ENCODE measurements at regions not wholly inside any gene's neighbourhood (a gene's known extent, or its start where the extent isn't known, plus 50 kb on each side); places are given as distances from the start of the nearest gene placed in this dataset.

GRCh38 chr3:159650726-159651125 lies 337.9 kb upstream of the IL12A start:
- Mint-ChIP-seq H3K36me3 (ENCODE audit: low read depth) (no peaks in the 10 kb centered on the region), H3K4me1 (peaks cover 2% of the 10 kb centered on the region; the same call in 1 of the 3 replicates), H3K4me3 (no peak overlapping the region), H3K27me3 (ENCODE audit: insufficient read depth, low read depth, poor library complexity) (peaks cover 3% of the 10 kb centered on the region), H3K9me3 (no peaks in the 10 kb centered on the region), H3K27ac (no peak overlapping the region)
- Histone ChIP-seq H3K4me2 (no peak overlapping the region), H3K36me3 (ENCODE audit: insufficient read depth) (no peaks in the 10 kb centered on the region), H3K27me3 (ENCODE audit: insufficient read depth) (no peaks in the 10 kb centered on the region), H4K20me1 (replicated peaks; ENCODE audit: insufficient read depth) (no peaks in the 10 kb centered on the region), H3K79me2 (replicated peaks; ENCODE audit: insufficient read depth) (no peaks in the 10 kb centered on the region), H3K4me3 (no peak overlapping the region), H3F3A (replicated peaks; ENCODE audit: low read depth) (no peaks in the 10 kb centered on the region), H3K4me1 (ENCODE audit: insufficient read depth) (no peaks in the 10 kb centered on the region), H2AFZ (no peak overlapping the region), H3K27ac (ENCODE audit: low read depth) (no peak overlapping the region), H3K9me2 (ENCODE audit: insufficient read depth) (no peaks in the 10 kb centered on the region)
- ATAC-seq (no peak), DNase-seq (ENCODE audit: low spot score) (no peak)
- TF ChIP-seq, protein P1, sequence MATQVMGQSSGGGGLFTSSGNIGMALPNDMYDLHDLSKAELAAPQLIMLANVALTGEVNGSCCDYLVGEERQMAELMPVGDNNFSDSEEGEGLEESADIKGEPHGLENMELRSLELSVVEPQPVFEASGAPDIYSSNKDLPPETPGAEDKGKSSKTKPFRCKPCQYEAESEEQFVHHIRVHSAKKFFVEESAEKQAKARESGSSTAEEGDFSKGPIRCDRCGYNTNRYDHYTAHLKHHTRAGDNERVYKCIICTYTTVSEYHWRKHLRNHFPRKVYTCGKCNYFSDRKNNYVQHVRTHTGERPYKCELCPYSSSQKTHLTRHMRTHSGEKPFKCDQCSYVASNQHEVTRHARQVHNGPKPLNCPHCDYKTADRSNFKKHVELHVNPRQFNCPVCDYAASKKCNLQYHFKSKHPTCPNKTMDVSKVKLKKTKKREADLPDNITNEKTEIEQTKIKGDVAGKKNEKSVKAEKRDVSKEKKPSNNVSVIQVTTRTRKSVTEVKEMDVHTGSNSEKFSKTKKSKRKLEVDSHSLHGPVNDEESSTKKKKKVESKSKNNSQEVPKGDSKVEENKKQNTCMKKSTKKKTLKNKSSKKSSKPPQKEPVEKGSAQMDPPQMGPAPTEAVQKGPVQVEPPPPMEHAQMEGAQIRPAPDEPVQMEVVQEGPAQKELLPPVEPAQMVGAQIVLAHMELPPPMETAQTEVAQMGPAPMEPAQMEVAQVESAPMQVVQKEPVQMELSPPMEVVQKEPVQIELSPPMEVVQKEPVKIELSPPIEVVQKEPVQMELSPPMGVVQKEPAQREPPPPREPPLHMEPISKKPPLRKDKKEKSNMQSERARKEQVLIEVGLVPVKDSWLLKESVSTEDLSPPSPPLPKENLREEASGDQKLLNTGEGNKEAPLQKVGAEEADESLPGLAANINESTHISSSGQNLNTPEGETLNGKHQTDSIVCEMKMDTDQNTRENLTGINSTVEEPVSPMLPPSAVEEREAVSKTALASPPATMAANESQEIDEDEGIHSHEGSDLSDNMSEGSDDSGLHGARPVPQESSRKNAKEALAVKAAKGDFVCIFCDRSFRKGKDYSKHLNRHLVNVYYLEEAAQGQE (IDR thresholded peaks at IDR 0.05; ENCODE audit: unreplicated experiment): no peak
- TF ChIP-seq ZNF114 (CRISPR knock-in tag; IDR thresholded peaks at IDR 0.05) (no peak), ZNF331 (CRISPR knock-in tag; IDR thresholded peaks at IDR 0.05; ENCODE audit: low read depth) (no peak)
- TF ChIP-seq, protein P2, sequence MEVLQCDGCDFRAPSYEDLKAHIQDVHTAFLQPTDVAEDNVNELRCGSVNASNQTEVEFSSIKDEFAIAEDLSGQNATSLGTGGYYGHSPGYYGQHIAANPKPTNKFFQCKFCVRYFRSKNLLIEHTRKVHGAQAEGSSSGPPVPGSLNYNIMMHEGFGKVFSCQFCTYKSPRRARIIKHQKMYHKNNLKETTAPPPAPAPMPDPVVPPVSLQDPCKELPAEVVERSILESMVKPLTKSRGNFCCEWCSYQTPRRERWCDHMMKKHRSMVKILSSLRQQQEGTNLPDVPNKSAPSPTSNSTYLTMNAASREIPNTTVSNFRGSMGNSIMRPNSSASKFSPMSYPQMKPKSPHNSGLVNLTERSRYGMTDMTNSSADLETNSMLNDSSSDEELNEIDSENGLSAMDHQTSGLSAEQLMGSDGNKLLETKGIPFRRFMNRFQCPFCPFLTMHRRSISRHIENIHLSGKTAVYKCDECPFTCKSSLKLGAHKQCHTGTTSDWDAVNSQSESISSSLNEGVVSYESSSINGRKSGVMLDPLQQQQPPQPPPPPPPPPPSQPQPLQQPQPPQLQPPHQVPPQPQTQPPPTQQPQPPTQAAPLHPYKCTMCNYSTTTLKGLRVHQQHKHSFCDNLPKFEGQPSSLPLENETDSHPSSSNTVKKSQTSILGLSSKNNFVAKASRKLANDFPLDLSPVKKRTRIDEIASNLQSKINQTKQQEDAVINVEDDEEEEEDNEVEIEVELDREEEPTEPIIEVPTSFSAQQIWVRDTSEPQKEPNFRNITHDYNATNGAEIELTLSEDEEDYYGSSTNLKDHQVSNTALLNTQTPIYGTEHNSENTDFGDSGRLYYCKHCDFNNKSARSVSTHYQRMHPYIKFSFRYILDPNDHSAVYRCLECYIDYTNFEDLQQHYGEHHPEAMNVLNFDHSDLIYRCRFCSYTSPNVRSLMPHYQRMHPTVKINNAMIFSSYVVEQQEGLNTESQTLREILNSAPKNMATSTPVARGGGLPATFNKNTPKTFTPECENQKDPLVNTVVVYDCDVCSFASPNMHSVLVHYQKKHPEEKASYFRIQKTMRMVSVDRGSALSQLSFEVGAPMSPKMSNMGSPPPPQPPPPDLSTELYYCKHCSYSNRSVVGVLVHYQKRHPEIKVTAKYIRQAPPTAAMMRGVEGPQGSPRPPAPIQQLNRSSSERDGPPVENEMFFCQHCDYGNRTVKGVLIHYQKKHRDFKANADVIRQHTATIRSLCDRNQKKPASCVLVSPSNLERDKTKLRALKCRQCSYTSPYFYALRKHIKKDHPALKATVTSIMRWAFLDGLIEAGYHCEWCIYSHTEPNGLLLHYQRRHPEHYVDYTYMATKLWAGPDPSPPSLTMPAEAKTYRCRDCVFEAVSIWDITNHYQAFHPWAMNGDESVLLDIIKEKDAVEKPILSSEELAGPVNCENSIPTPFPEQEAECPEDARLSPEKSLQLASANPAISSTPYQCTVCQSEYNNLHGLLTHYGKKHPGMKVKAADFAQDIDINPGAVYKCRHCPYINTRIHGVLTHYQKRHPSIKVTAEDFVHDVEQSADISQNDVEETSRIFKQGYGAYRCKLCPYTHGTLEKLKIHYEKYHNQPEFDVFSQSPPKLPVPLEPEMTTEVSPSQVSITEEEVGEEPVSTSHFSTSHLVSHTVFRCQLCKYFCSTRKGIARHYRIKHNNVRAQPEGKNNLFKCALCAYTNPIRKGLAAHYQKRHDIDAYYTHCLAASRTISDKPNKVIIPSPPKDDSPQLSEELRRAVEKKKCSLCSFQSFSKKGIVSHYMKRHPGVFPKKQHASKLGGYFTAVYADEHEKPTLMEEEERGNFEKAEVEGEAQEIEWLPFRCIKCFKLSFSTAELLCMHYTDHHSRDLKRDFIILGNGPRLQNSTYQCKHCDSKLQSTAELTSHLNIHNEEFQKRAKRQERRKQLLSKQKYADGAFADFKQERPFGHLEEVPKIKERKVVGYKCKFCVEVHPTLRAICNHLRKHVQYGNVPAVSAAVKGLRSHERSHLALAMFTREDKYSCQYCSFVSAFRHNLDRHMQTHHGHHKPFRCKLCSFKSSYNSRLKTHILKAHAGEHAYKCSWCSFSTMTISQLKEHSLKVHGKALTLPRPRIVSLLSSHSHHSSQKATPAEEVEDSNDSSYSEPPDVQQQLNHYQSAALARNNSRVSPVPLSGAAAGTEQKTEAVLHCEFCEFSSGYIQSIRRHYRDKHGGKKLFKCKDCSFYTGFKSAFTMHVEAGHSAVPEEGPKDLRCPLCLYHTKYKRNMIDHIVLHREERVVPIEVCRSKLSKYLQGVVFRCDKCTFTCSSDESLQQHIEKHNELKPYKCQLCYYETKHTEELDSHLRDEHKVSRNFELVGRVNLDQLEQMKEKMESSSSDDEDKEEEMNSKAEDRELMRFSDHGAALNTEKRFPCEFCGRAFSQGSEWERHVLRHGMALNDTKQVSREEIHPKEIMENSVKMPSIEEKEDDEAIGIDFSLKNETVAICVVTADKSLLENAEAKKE (CRISPR knock-in tag; IDR thresholded peaks at IDR 0.05): no peak
